ENCODE measurements at regions not wholly inside any gene's neighbourhood (a gene's known extent, or its start where the extent isn't known, plus 50 kb on each side); places are given as distances from the start of the nearest gene placed in this dataset.

DNA sequence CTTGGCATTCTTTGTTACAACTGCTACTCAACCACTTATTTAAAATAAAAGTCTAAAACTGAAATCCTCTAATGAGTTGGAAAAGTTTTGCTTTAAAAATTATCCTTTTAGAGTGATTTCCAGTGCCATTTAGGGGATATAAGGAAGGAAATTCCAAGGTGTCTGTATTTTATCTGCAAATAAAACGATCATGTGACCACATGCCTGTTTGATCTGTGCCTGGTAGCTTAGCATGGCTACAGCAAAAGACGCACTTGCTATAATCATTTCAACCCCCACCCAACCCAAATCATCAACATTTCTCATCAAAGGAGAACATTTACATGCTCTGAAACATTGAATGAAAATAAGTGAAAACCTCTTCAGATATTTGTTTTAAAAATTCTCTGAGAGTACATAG lies 615.1 kb downstream of the IRS1 start:
- peak overlapping the region in 3 of 10 donors; percentile 10 to 75 (median 36) for H3K27ac ChIP-seq
- 58 to 67% methylated on average over 2 of the region's 2 CpGs for WGBS, 2 donors
- no peaks in the 10 kb centered on the region for H3K36me3 ChIP-seq
- DNase-seq (no peak), ATAC-seq (no peak)
- intact Hi-C loops (cut with DNase I), result no loop called here
- no peaks in the 10 kb centered on the region for H3K27me3 ChIP-seq
- H3K9me3 ChIP-seq, result peaks cover 0 to 5% (median 0%) of the 10 kb centered on the region in 11 donors
- no peak overlapping the region for H3K4me3 ChIP-seq
- H3K4me1 ChIP-seq, result peaks cover 0 to 11% (median 0%) of the 10 kb centered on the region in 9 donors
- TF ChIP-seq, protein P1, sequence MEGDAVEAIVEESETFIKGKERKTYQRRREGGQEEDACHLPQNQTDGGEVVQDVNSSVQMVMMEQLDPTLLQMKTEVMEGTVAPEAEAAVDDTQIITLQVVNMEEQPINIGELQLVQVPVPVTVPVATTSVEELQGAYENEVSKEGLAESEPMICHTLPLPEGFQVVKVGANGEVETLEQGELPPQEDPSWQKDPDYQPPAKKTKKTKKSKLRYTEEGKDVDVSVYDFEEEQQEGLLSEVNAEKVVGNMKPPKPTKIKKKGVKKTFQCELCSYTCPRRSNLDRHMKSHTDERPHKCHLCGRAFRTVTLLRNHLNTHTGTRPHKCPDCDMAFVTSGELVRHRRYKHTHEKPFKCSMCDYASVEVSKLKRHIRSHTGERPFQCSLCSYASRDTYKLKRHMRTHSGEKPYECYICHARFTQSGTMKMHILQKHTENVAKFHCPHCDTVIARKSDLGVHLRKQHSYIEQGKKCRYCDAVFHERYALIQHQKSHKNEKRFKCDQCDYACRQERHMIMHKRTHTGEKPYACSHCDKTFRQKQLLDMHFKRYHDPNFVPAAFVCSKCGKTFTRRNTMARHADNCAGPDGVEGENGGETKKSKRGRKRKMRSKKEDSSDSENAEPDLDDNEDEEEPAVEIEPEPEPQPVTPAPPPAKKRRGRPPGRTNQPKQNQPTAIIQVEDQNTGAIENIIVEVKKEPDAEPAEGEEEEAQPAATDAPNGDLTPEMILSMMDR (IDR thresholded peaks at IDR 0.05), result no peak

DNA sequence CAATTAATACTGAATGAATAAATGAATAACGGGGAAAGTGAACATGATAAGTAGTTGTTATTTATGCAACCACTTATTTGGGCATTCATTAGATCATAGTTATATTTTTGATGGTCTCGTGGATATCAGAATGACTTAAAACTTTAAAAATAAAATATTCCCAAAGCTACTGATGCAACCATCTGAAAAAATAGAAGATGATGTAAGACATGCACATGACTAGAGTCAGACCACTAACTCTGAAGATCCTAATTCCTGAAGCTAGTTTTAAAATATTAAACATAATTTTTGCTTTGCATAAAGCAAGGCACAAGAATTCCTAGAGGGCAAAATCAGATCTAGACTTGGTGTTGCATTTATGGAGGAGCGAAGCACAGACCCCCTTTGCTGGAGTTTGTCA lies 616.1 kb downstream of the IRS1 start:
- no peak for DNase-seq
- WGBS, 2 donors, result 74 to 76% methylated on average over 3 of the region's 3 CpGs
- no peak overlapping the region for H3K27ac ChIP-seq
- no peaks in the 10 kb centered on the region for H3K36me3 ChIP-seq
- ATAC-seq, result no peak
- H3K4me3 ChIP-seq, result no peak overlapping the region
- H3K4me1 ChIP-seq, result peaks cover 0 to 11% (median 0%) of the 10 kb centered on the region in 9 donors
- H3K27me3 ChIP-seq, result no peaks in the 10 kb centered on the region
- peaks cover 0 to 14% (median 4%) of the 10 kb centered on the region in 11 donors for H3K9me3 ChIP-seq
- intact Hi-C loops (cut with DNase I), result no loop called here
- TF ChIP-seq, protein P1 (IDR thresholded peaks at IDR 0.05), result no peak

DNA sequence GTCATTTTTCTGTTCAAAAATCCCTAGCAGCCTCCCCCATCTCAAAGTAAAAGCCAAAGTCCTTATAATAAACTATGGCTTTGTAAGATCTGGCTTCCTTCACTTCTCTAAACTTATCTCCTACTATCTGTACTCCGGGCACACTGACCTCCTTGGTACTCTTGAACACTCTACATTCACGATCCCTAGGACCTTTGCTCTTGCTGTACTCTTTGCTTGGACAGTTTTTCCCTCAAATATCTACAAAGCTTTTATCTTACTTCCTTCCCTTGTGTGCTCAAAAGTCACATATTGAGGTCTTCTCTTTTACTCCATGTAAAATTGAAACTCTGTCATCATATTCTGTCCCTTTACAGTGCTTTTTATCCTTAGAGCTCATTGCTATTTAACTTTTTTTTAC lies 616.6 kb downstream of the IRS1 start:
- Histone ChIP-seq H3K27me3 (no peaks in the 10 kb centered on the region), H3K4me1 (peaks cover 0 to 11% (median 0%) of the 10 kb centered on the region in 9 donors), H3K4me3 (no peak overlapping the region), H3K9me3 (peaks cover 0 to 20% (median 6%) of the 10 kb centered on the region in 11 donors), H3K36me3 (no peaks in the 10 kb centered on the region), H3K27ac (no peak overlapping the region)
- intact Hi-C loops (cut with DNase I), result no loop called here
- DNase-seq (no peak), ATAC-seq (no peak)
- TF ChIP-seq, protein P1 (IDR thresholded peaks at IDR 0.05), result no peak
- 44% methylated on average over 2 of the region's 2 CpGs for WGBS, 2 donors

DNA sequence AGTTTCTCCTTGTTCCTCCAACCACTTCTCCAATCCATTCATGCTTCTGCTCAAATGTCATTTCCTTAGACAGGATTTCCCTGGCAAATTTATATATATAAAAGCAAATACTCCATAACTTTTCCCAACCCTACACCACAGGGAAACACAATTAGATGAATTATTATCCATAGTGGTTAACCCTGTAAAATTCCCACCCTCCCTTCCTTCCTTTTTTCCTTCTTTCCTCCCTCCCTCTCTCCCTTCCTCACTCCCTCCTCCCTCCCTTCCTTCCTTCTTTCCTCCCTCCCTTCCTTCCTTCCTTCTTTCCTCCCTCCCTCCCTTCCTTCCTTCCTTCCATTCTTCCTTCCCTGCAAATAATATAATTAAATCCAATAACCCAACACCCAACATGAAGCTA lies 617.7 kb downstream of the IRS1 start:
- intact Hi-C loops (cut with DNase I), result no loop called here
- H3K4me1 ChIP-seq, result peaks cover 0 to 11% (median 0%) of the 10 kb centered on the region in 9 donors
- TF ChIP-seq, protein P1 (IDR thresholded peaks at IDR 0.05), result no peak
- no peaks in the 10 kb centered on the region for H3K36me3 ChIP-seq
- DNase-seq (no peak), ATAC-seq (no peak)
- no peak overlapping the region for H3K4me3 ChIP-seq
- peaks cover 0 to 31% (median 16%) of the 10 kb centered on the region in 11 donors for H3K9me3 ChIP-seq
- no peak overlapping the region for H3K27ac ChIP-seq
- no peaks in the 10 kb centered on the region for H3K27me3 ChIP-seq
